ENCODE measurements at regions not wholly inside any gene's neighbourhood (a gene's known extent, or its start where the extent isn't known, plus 50 kb on each side); places are given as distances from the start of the nearest gene placed in this dataset.
"Not testable (repeated sequence)": the region's sequence is repeated elsewhere in the genome, so short reads cannot be mapped to it uniquely, and the experiment has no call there.

GRCh38 chr22:33221568-33221967 lies 163.4 kb upstream of the SYN3 start:
- DNase-seq = no peak

DNA sequence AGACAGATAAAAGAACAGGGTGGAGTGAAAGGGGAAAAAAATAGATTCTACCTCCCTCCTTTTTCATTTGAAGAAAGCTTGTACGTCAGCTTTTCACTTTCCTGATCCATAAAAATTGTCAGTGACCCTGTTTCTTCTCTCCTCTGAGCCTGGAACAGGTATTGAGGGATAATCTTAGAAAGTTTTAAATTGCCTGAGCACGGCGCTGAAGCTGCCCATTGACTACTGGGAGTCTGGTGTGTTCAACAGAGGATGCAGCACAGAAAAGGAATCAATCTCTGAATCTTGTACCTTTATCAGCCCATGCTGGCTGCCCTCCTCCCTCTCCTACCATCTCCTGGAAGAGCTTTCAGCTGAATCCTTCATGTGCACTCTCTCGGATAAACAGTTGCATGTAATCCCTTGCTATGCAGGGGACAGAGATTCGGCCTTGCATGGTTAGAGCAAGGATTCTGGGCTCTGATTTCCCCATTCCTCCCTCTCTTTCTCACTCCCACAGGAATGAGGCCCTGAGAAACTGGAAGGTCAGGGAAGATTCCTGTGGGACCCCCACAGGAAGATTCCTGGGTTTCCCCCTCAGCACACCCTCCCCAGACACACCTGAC lies 162.4 kb upstream of the SYN3 start:
- DNase-seq = no peak

DNA sequence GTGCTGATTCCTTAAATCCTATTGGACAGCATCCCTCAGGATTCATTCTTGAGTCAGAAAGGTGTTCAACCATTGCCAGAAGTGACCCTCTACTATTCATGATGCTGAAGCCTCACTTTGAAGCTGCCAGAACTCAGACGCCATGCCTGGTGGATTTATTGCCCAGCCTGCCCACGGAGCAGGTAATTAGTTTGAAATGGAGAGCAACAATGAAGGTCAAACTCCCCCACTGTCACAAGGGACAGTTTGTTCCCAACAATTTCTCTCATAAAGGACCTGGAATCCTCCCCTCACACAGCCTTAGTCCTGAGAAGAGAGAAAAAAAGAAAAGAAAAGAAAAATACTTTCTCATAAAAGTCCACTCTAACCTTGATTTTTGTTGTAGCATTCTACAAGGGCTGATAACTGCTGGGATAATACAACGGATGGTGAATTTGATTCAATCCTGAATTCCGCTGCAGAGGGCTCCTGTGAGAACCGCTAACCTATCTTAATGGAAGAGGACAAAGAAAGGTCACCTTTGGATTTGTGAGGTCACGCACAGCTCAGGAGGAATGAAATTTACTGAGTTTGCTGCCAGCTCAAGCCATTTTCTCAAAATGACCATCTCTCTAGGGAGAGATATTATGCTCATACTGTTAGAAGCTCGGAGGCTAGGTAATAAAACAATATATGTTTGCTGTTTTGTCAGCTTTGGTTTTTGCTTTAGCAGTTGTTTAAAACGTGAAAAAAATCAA lies 161.6 kb upstream of the SYN3 start:
- no peak for DNase-seq

DNA sequence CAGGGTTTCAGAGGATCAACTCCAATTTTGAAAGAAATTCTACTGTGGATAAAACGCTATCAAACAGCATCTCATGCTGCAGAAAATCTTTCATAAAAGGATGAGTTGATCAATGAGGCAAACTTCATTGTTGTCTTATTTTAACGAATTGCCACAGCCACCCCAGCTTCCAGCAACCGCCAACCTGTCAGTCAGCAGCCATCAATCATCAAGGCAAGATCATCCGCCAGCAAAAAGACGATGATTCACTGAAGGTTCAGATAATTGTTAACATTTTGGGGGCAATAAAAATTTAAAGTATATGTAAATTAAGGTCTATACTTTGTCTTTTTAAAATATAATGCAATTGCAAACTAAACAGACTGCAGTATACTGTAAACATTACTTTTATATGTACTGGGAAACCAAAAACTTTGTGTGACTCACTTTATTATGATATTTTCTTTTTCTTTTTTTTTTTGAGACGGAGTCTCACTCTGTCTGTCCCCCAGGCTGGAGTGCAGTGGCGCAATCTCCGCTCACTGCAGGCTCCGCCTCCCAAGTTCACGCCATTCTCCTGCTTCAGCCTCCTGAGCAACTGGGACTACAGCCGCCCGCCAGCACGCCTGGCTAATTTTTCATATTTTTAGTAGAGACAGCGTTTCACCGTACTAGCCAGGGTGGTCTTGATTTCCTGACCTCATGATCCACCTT lies 155.3 kb upstream of the SYN3 start:
- no peak for DNase-seq

DNA sequence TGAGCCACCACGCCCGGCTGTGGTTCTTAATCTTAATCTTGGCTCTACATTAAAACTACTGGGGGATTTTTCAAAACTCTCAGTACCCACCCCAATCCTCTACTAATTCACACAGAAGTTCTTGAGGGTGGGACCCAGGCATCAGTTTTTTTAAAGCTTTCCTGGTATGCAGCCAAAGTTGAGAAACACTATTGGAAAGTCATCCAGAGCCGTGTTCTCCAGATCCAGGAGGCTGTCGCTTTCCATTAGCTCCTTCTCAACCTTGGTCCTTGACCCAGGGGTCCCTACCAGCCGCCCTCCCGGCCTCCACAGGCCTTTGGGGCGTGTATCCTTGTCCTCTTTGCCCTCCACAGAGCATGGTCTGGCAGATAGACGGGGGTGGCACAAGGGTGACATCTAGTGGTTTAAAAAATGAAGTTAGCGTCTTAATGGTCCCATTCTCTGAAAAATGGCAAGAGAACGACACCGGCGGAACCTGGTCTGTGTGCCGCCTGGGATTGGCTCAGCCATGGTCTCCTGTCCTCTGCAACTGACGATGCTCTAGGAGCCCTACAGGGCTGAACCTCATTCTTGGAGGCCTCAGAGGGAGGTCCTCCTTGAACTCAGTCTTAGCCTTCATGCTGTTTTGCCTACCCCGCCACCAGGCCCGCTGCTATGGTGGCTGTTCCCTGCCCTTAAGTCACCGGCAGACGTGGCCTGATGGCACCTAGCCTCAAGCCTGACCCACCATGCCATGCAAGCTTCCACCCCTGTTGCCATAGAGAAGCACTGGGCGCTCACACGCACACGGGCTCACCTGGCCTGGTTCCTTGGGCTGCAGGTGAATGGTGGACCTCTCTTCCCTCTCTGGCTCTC lies 152.0 kb upstream of the SYN3 start:
- DNase-seq = peak in 9 of 56 donors; percentile 2 to 10 (median 4)

GRCh38 chr22:33204408-33204807 lies 146.2 kb upstream of the SYN3 start:
- DNase-seq = no peak

DNA sequence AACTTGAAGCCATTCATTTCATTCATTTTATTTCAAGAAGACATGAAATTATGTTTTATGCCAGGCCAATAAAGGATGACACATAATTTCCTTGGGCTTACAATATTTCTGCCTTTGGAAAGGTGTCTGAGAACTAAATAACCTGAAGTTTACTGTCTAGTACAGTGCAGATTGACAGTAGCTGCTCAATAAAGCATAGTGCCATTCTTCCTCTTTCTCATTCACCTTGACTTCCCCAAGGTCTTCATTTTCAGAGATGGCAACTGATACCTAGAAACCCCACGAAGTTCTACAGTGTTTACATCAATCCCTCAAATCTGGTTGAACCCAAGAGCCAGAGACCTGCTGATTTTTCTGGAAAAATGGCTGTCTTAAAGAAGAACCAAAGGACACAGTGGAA lies 144.3 kb upstream of the SYN3 start:
- no peak for DNase-seq

- no peak for DNase-seq
Measured at GRCh38 chr22:33194529-33195077, 136.4 kb upstream of the SYN3 start.

DNA sequence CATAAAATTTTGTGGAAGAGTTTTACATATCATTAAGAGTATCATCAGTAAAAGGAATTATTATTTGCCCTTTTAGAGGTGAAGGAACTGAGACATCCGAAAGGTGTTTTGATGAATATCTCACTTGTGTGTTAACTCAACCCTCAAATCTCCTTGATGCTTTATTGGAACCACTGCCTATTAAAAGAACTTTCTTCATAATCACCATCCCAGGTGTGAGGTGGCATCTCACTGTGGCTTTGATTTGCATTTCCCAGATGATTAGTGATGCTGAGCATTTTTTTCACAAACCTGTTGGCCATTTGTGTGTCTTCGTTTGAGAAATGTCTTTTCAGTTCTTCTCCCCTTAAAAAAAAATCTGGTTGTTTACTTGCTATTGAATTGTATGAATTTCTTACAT lies 134.0 kb upstream of the SYN3 start:
- no peak for DNase-seq

GRCh38 chr22:33188326-33188725 lies 130.1 kb upstream of the SYN3 start:
- DNase-seq = no peak

GRCh38 chr22:33186816-33187215 lies 128.6 kb upstream of the SYN3 start:
- no peak for DNase-seq

GRCh38 chr22:33180356-33180755 lies 122.2 kb upstream of the SYN3 start:
- peak in 2 of 56 donors; percentile 0 to 2 for DNase-seq

DNA sequence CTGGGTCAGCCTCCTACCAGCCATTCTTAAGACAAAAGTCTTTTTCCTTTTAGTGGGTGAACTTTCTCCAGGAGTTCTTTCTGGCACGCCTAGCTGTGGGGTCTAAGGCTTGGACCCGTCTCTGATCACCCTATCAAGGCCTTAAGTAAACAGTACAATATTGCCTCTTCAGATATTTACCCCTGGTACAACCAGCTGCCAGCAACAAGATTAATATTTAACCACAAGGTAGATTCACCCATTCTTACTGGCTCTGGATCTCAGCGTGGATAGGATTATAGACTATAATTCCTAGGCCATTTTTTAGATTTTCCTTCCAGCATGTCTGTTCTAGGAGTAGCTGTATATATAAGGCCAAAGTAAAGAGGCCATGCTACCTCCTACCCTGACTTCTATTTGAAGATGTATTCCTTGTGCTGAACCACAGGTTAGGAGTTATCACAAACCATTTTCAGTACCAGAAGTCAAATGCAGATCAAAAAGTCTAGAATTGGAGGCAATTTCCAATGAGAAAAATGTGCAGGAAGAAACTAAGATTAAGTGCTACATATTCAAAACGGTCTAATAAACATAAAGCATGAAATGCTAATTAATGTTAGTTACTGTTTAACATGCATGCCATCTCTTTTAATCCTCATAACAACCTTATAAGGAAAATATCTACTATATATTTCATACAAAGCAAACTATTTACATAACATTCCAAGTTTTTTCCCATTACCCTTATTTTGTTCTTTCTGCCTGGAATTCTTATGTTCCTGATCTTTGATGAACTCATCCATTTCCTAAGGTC lies 110.0 kb upstream of the SYN3 start:
- no peak for DNase-seq

DNA sequence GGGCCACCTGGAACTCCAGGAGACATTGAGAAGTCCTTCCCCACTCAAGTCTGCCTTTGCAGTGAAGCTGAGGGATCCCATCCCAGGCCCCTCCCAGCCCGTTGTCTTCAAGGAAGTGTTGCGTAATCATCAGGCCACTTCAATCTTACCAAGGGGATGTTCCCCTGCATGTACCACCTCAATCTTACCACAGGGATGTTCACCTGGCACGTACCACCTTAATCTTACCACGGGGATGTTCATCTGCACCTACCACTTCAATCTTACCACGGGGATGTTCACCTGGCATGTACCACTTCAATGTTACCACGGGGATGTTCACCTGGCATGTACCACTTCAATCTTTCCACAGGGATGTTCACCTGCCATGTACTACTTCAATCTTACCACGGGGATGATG lies 108.0 kb upstream of the SYN3 start:
- DNase-seq = no peak

GRCh38 chr22:33163815-33164214 lies 105.6 kb upstream of the SYN3 start:
- DNase-seq = no peak

GRCh38 chr22:33162196-33162595 lies 104.0 kb upstream of the SYN3 start:
- no peak for DNase-seq

DNA sequence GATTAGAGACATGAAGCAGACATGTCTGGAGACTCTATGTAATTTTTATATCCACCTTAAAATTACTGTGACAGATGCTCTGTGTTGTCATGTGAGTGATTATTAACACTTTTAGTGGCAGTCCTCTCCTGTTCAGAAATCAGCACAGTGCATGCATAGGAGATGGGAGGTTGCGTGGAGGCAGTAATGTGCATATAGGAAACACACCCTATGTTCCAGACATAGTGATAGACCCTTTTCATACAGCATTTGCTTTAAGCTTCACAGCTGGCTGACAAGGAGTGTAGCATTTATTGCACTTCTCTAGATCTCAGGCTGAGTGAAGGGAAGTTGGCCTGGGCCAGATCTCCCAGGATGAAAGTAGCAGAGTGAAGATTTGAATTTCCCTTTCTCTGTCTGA lies 102.3 kb upstream of the SYN3 start:
- no peak for DNase-seq

GRCh38 chr22:33154967-33155366 lies 96.8 kb upstream of the SYN3 start:
- not testable (repeated sequence) for DNase-seq

- DNase-seq = no peak
Measured at GRCh38 chr22:33149611-33150010, 91.4 kb upstream of the SYN3 start.

GRCh38 chr22:33144721-33145120 lies 86.5 kb upstream of the SYN3 start:
- no peak for DNase-seq

Measured in amygdala (tissue), 56 donors.